ENCODE measurements at regions not wholly inside any gene's neighbourhood (a gene's known extent, or its start where the extent isn't known, plus 50 kb on each side); places are given as distances from the start of the nearest gene placed in this dataset.

GRCh38 chr11:95308512-95309035 lies 77.6 kb upstream of the SESN3 start:
- TF ChIP-seq ZFP30 (CRISPR knock-in tag; IDR thresholded peaks at IDR 0.05), result no peak
- TF ChIP-seq RARB (CRISPR knock-in tag; IDR thresholded peaks at IDR 0.05), result no peak
- TF ChIP-seq PATZ1 (CRISPR knock-in tag; IDR thresholded peaks at IDR 0.05; ENCODE audit: borderline replicate concordance), result no peak
- TF ChIP-seq ARNTL (CRISPR knock-in tag; IDR thresholded peaks at IDR 0.05; ENCODE audit: borderline replicate concordance, low read depth), result no peak
- TF ChIP-seq CSDC2 (CRISPR knock-in tag; IDR thresholded peaks at IDR 0.05), result no peak
- TF ChIP-seq CSRNP3 (CRISPR knock-in tag; IDR thresholded peaks at IDR 0.05), result no peak
- no peak for TF ChIP-seq PPARA (CRISPR knock-in tag; IDR thresholded peaks at IDR 0.05; ENCODE audit: borderline replicate concordance)
- TF ChIP-seq SNAI2 (CRISPR knock-in tag; IDR thresholded peaks at IDR 0.05), result no peak
- TF ChIP-seq ZFP3 (CRISPR knock-in tag; IDR thresholded peaks at IDR 0.05), result no peak
- TF ChIP-seq BACH2 (CRISPR knock-in tag; IDR thresholded peaks at IDR 0.05; ENCODE audit: borderline replicate concordance), result no peak
- no peak for TF ChIP-seq ZC3H10 (CRISPR knock-in tag; IDR thresholded peaks at IDR 0.05)
- no peak for TF ChIP-seq ZNF70 (CRISPR knock-in tag; IDR thresholded peaks at IDR 0.05)

Measured in SK-N-SH treated with all-trans-retinoic acid at 6 μM for 48 hours (cell line).